Activated CD8-positive, alpha-beta memory T cell treated with anti-CD3 and anti-CD28 coated beads, Interleukin-2, amount 50 U/mL, for 4 hours (primary cell): ENCODE measurements at regions not wholly inside any gene's neighbourhood (a gene's known extent, or its start where the extent isn't known, plus 50 kb on each side); places are given as distances from the start of the nearest gene placed in this dataset.
"Not testable (repeated sequence)": the region's sequence is repeated elsewhere in the genome, so short reads cannot be mapped to it uniquely, and the experiment has no call there.

Experiments used
- DNase-seq: peaks from one replicate; pipeline ENCODE4 v3.0.0-alpha.2; 2020

DNA sequence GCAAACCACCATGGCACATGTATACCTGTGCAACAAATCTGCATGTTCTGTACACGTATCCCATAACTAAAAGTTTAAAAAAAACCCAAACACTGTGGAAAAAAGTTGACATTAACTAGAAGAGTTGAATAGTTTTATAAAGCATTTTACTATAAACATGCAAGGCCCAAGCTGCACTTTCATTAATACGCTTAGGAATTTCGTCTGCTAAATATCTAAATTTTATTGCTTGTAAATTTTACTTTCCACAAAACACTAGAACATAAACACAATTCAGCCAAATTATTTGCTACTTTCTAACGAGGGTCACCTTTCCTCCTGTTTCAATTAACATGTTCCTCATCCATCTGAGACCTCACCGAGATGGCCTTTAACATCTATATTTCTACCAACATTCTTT lies 74.4 kb upstream of the MAN1A1 start:
- no peak for DNase-seq

- DNase-seq: not testable (repeated sequence)
Measured at GRCh38 chr6:119418084-119418483, 68.5 kb upstream of the MAN1A1 start.

DNA sequence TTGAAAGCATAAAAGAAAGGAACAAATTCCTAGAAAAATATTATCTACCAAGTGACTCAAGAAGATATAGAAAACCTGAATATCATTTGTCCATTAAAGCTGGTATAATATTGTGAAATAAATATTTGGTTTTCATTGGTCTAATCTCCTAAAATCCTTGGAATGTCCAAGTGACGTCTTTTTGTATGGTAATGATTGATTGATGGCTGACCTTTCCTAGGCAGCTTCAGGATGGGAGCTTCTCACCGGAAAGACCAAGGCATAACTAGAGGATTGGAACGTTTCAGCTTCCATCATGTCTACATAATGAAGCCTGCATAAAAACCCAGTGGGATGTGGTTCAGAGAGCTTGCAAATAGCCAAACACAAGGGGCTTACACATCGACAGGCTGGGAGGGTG lies 57.6 kb upstream of the MAN1A1 start:
- no peak for DNase-seq

DNA sequence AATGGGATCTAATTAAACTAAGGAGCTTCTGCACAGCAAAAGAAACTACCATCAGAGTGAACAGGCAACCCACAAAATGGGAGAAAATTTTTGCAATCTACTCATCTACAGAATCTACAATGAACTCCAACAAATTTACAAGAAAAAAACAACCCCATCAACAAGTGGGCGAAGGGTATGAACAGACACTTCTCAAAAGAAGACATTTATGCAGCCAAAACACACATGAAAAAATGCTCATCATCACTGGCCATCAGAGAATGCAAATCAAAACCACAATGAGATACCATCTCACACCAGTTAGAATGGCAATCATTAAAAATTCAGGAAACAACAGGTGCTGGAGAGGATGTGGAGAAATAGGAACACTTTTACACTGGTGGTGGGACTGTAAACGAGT lies 55.6 kb upstream of the MAN1A1 start:
- DNase-seq: not testable (repeated sequence)
